RWPE1 (cell line): ENCODE measurements at regions not wholly inside any gene's neighbourhood (a gene's known extent, or its start where the extent isn't known, plus 50 kb on each side); places are given as distances from the start of the nearest gene placed in this dataset.

Experiments
- CTCF ChIA-PET: fragments of 350-600 bp; sonication (Branson Sonifier 250); formaldehyde crosslinking; extraction: SDS; loops from one replicate; lab custom pipeline; 2021; lab: Yijun Ruan, JAX
- POLR2A ChIA-PET: fragments of 400-600 bp; formaldehyde crosslinking; extraction: SDS; loops from one replicate; lab custom pipeline; 2020; ENCODE audit warnings: antibody characterized with exemption; ENCODE audit not compliant: low non-redundant PET; lab: Yijun Ruan, JAX
- DNase-seq: peaks from one replicate; pipeline ENCODE4 v3.0.0; 2012; ENCODE audit warnings: low spot score
- H3K27ac ChIP-seq: fragments of 450-650 bp; 2 replicates; pipeline ENCODE4 v1.5.1; 2017
- TF ChIP-seq, protein P1 (sequence below): fragments of 450-650 bp; conservative IDR thresholded peaks from 2 replicates; pipeline ENCODE4 v1.5.1; 2017; ENCODE audit warnings: low read depth, mild to moderate bottlenecking

- H3K27ac ChIP-seq: no peak overlapping the region
- POLR2A ChIA-PET: no interaction called here
- CTCF ChIA-PET: no interaction called here
- TF ChIP-seq, protein P1, sequence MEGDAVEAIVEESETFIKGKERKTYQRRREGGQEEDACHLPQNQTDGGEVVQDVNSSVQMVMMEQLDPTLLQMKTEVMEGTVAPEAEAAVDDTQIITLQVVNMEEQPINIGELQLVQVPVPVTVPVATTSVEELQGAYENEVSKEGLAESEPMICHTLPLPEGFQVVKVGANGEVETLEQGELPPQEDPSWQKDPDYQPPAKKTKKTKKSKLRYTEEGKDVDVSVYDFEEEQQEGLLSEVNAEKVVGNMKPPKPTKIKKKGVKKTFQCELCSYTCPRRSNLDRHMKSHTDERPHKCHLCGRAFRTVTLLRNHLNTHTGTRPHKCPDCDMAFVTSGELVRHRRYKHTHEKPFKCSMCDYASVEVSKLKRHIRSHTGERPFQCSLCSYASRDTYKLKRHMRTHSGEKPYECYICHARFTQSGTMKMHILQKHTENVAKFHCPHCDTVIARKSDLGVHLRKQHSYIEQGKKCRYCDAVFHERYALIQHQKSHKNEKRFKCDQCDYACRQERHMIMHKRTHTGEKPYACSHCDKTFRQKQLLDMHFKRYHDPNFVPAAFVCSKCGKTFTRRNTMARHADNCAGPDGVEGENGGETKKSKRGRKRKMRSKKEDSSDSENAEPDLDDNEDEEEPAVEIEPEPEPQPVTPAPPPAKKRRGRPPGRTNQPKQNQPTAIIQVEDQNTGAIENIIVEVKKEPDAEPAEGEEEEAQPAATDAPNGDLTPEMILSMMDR: no peak
- DNase-seq: no peak
Measured at GRCh38 chr6:21350926-21351325, 242.6 kb upstream of the SOX4 start.

DNA sequence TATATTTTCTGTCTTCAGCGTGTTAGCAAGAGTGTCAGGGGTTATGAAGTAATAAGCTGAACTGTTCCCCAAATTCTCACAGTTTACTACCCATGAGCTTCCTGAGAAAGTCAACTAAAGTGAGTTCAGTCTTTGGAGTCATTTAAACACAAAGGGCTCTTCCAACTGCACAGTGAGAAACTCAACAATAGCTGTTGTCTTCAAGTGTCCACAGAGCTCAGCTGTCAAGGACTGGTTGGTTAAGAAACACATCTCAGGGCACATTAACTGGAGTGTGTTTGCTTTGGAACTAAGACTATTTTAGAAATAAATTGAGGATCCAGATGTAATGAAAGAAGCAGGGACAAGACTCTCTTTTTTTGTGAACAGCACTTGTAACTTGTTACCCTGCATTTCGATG is 241.4 kb upstream of the SOX4 start:
- DNase-seq: no peak
- POLR2A ChIA-PET: no interaction called here
- TF ChIP-seq, protein P1: no peak

GRCh38 chr6:21354805-21355238 is 238.7 kb upstream of the SOX4 start:
- H3K27ac ChIP-seq: no peak overlapping the region
- ChIA-PET POLR2A (no interaction called here), CTCF (no interaction called here)
- no peak for DNase-seq
- TF ChIP-seq, protein P1: no peak

More for the DNA sequence above, 241.4 kb upstream of the SOX4 start:
- H3K27ac ChIP-seq: no peak overlapping the region
- CTCF ChIA-PET: no interaction called here

GRCh38 chr6:21355638-21356037 is 237.9 kb upstream of the SOX4 start:
- no peak overlapping the region for H3K27ac ChIP-seq
- CTCF ChIA-PET: interaction anchor here (0.6 kb wide), 1 partner anchor 233 kb away, joined by 3 read pairs; no protein-coding TSS in a partner anchor

DNA sequence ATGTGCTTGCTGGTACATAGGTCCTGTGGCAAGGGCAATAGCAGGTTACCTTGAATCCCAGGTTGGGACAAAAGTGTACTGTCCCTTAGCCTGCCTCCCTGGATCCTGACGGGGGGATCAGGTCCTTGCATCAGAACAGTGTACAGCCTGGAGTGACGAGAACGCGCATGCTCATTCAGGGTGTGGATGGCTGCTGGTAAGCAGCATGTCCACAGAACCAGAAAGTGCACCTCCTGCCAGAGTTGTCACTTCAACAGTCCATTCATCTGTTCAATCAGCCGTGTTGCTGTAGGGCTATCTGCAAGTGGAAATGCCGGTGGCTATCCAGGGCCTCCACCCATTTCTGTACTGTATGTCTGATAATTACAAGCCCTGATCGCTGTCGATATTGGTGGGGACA is 236.3 kb upstream of the SOX4 start:
- TF ChIP-seq, protein P1: no peak
- POLR2A ChIA-PET: no interaction called here
- H3K27ac ChIP-seq: no peak overlapping the region
- CTCF ChIA-PET: no interaction called here
- DNase-seq: no peak

More at GRCh38 chr6:21355638-21356037, 237.9 kb upstream of the SOX4 start:
- POLR2A ChIA-PET: no interaction called here
- no peak for DNase-seq
- TF ChIP-seq, protein P1: no peak

DNA sequence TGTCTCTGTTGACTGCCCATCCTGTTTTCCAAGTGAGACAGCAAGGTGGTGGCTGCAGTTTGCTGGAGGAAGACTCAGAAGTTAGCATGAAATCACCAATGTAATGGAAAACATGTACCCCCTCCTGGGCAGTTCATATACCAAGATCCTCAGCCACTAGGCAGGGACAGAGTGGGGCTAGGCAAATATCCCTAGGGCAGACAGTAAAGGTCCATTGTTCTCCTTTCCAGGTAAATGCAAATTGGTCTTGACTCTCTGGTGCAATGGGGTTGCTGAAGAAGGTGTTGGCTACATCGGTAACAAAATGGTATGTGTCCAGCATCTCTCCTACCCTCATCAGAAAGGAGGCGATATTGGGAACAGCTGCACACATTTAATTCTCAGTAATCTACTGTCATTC is 233.6 kb upstream of the SOX4 start:
- H3K27ac ChIP-seq: no peak overlapping the region
- CTCF ChIA-PET: no interaction called here
- DNase-seq: no peak
- TF ChIP-seq, protein P1: no peak
- POLR2A ChIA-PET: no interaction called here
